ENCODE measurements at regions not wholly inside any gene's neighbourhood (a gene's known extent, or its start where the extent isn't known, plus 50 kb on each side); places are given as distances from the start of the nearest gene placed in this dataset.

- Mint-ChIP-seq H3K36me3 (ENCODE audit: low read depth) (no peaks in the 10 kb centered on the region), H3K27ac (no peak overlapping the region), H3K4me3 (no peak overlapping the region), H3K4me1 (no peaks in the 10 kb centered on the region), H3K9me3 (no peaks in the 10 kb centered on the region), H3K27me3 (no peaks in the 10 kb centered on the region)
- ChIA-PET CTCF (interaction anchor here (0.6 to 1.3 kb wide), 4 partner anchors 8 to 774 kb away, joined by 3 read pairs; no protein-coding TSS in a partner anchor), POLR2A (no interaction called here)
- DNase-seq: no peak
Measured at GRCh38 chr16:14369734-14370598, 260.1 kb downstream of the PARN start.

GRCh38 chr16:14368399-14368798 is 261.7 kb downstream of the PARN start:
- no peak overlapping the region for H3K27ac Mint-ChIP-seq
- no peaks in the 10 kb centered on the region for H3K4me1 Mint-ChIP-seq
- H3K27me3 Mint-ChIP-seq: no peaks in the 10 kb centered on the region
- DNase-seq: no peak
- no peaks in the 10 kb centered on the region for H3K36me3 Mint-ChIP-seq (ENCODE audit: low read depth)
- CTCF ChIA-PET: interaction anchor here (0.6 kb wide), 1 partner anchor 186 kb away, joined by 3 read pairs; no protein-coding TSS in a partner anchor
- no peak overlapping the region for H3K4me3 Mint-ChIP-seq
- POLR2A ChIA-PET: no interaction called here
- H3K9me3 Mint-ChIP-seq: no peaks in the 10 kb centered on the region

- H3K27ac Mint-ChIP-seq: no peak overlapping the region
- no peaks in the 10 kb centered on the region for H3K27me3 Mint-ChIP-seq
- no peaks in the 10 kb centered on the region for H3K36me3 Mint-ChIP-seq (ENCODE audit: low read depth)
- ChIA-PET POLR2A (no interaction called here), CTCF (interaction anchor here (1.0 kb wide), 1 partner anchor 9 kb away, joined by 3 read pairs; no protein-coding TSS in a partner anchor)
- H3K9me3 Mint-ChIP-seq: no peaks in the 10 kb centered on the region
- no peak for DNase-seq
- H3K4me1 Mint-ChIP-seq: no peaks in the 10 kb centered on the region
- H3K4me3 Mint-ChIP-seq: no peak overlapping the region
Measured at GRCh38 chr16:14366974-14367707, 262.9 kb downstream of the PARN start.

- no peaks in the 10 kb centered on the region for H3K27me3 Mint-ChIP-seq
- H3K4me3 Mint-ChIP-seq: no peak overlapping the region
- no peaks in the 10 kb centered on the region for H3K4me1 Mint-ChIP-seq
- no peaks in the 10 kb centered on the region for H3K36me3 Mint-ChIP-seq (ENCODE audit: low read depth)
- no peak for DNase-seq
- POLR2A ChIA-PET: no interaction called here
- no peaks in the 10 kb centered on the region for H3K9me3 Mint-ChIP-seq
- CTCF ChIA-PET: interaction anchor here (1.0 kb wide), 1 partner anchor 9 kb away, joined by 3 read pairs; no protein-coding TSS in a partner anchor
- H3K27ac Mint-ChIP-seq: no peak overlapping the region
Measured at GRCh38 chr16:14366447-14366846, 263.6 kb downstream of the PARN start.

GRCh38 chr16:14365200-14365851 is 264.7 kb downstream of the PARN start:
- Mint-ChIP-seq H3K27ac (no peak overlapping the region), H3K4me3 (no peak overlapping the region), H3K9me3 (no peaks in the 10 kb centered on the region), H3K27me3 (no peaks in the 10 kb centered on the region), H3K4me1 (no peaks in the 10 kb centered on the region), H3K36me3 (ENCODE audit: low read depth) (no peaks in the 10 kb centered on the region)
- ChIA-PET CTCF (no interaction called here), POLR2A (no interaction called here)
- no peak for DNase-seq

GRCh38 chr16:14364386-14365199 is 265.5 kb downstream of the PARN start:
- Mint-ChIP-seq H3K9me3 (no peaks in the 10 kb centered on the region), H3K4me1 (no peaks in the 10 kb centered on the region), H3K36me3 (ENCODE audit: low read depth) (no peaks in the 10 kb centered on the region), H3K27ac (no peak overlapping the region), H3K27me3 (no peaks in the 10 kb centered on the region), H3K4me3 (no peak overlapping the region)
- DNase-seq: no peak
- ChIA-PET CTCF (no interaction called here), POLR2A (no interaction called here)

- POLR2A ChIA-PET: no interaction called here
- no peak for DNase-seq
- Mint-ChIP-seq H3K27ac (no peak overlapping the region), H3K4me3 (no peak overlapping the region), H3K9me3 (no peaks in the 10 kb centered on the region), H3K36me3 (ENCODE audit: low read depth) (no peaks in the 10 kb centered on the region), H3K4me1 (no peaks in the 10 kb centered on the region), H3K27me3 (peaks cover 3% of the 10 kb centered on the region)
- CTCF ChIA-PET: no interaction called here
Measured at GRCh38 chr16:14364112-14364385, 266.0 kb downstream of the PARN start.

GRCh38 chr16:14362774-14363371 is 267.2 kb downstream of the PARN start:
- ChIA-PET CTCF (no interaction called here), POLR2A (no interaction called here)
- Mint-ChIP-seq H3K27me3 (peaks cover 8% of the 10 kb centered on the region), H3K4me3 (no peak overlapping the region), H3K9me3 (no peaks in the 10 kb centered on the region), H3K36me3 (ENCODE audit: low read depth) (no peaks in the 10 kb centered on the region), H3K27ac (no peak overlapping the region), H3K4me1 (no peaks in the 10 kb centered on the region)
- DNase-seq: no peak

- H3K36me3 Mint-ChIP-seq (ENCODE audit: low read depth): no peaks in the 10 kb centered on the region
- H3K27me3 Mint-ChIP-seq: peaks cover 8% of the 10 kb centered on the region
- no peak overlapping the region for H3K4me3 Mint-ChIP-seq
- peaks cover under 1% of the 10 kb centered on the region for H3K4me1 Mint-ChIP-seq
- no peak overlapping the region for H3K27ac Mint-ChIP-seq
- ChIA-PET CTCF (interaction anchor here (0.5 to 0.9 kb wide), 2 partner anchors 10 to 384 kb away, joined by 3 read pairs; no protein-coding TSS in a partner anchor), POLR2A (no interaction called here)
- DNase-seq: no peak
- no peaks in the 10 kb centered on the region for H3K9me3 Mint-ChIP-seq
Measured at GRCh38 chr16:14360326-14361037, 269.6 kb downstream of the PARN start.

GRCh38 chr16:14358697-14359305 is 271.3 kb downstream of the PARN start:
- H3K9me3 Mint-ChIP-seq: no peaks in the 10 kb centered on the region
- CTCF ChIA-PET: no interaction called here
- no peak overlapping the region for H3K27ac Mint-ChIP-seq

GRCh38 chr16:14357328-14357727 is 272.7 kb downstream of the PARN start:
- DNase-seq: no peak
- H3K4me3 Mint-ChIP-seq: no peak overlapping the region
- ChIA-PET POLR2A (no interaction called here), CTCF (no interaction called here)
- H3K36me3 Mint-ChIP-seq (ENCODE audit: low read depth): no peaks in the 10 kb centered on the region
- H3K9me3 Mint-ChIP-seq: no peaks in the 10 kb centered on the region
- peaks cover 10% of the 10 kb centered on the region for H3K27me3 Mint-ChIP-seq
- no peak overlapping the region for H3K27ac Mint-ChIP-seq
- peaks cover 11% of the 10 kb centered on the region for H3K4me1 Mint-ChIP-seq

More at GRCh38 chr16:14358697-14359305, 271.3 kb downstream of the PARN start:
- Mint-ChIP-seq H3K36me3 (ENCODE audit: low read depth) (no peaks in the 10 kb centered on the region), H3K4me1 (peaks cover 10% of the 10 kb centered on the region), H3K4me3 (no peak overlapping the region), H3K27me3 (peaks cover 10% of the 10 kb centered on the region)
- DNase-seq: no peak
- POLR2A ChIA-PET: no interaction called here

- no peak overlapping the region for H3K27ac Mint-ChIP-seq
- peaks cover 11% of the 10 kb centered on the region for H3K4me1 Mint-ChIP-seq
- no peaks in the 10 kb centered on the region for H3K36me3 Mint-ChIP-seq (ENCODE audit: low read depth)
- no peaks in the 10 kb centered on the region for H3K9me3 Mint-ChIP-seq
- ChIA-PET POLR2A (no interaction called here), CTCF (no interaction called here)
- no peak for DNase-seq
- H3K27me3 Mint-ChIP-seq: peaks cover 12% of the 10 kb centered on the region
- H3K4me3 Mint-ChIP-seq: no peak overlapping the region
Measured at GRCh38 chr16:14356064-14356463, 274.0 kb downstream of the PARN start.
